HEK293T (cell line): ENCODE measurements at regions not wholly inside any gene's neighbourhood (a gene's known extent, or its start where the extent isn't known, plus 50 kb on each side); places are given as distances from the start of the nearest gene placed in this dataset.

ENCODE experiments used
- BHLHE40 ChIP-seq: fragments of 450-650 bp; IDR thresholded peaks from 2 replicates; pipeline ENCODE4 v1.6.1; 2016; ENCODE audit warnings: mild to moderate bottlenecking, moderate library complexity, borderline replicate concordance
- ELF4 ChIP-seq: fragments of 450-650 bp; IDR thresholded peaks from 2 replicates; pipeline ENCODE4 v1.6.1; 2017; ENCODE audit warnings: antibody characterized with exemption
- FOXM1 ChIP-seq: fragments of 450-650 bp; IDR thresholded peaks from 2 replicates; pipeline ENCODE4 v1.6.1; 2017; ENCODE audit warnings: mild to moderate bottlenecking, borderline replicate concordance
- NFRKB ChIP-seq: fragments of 450-650 bp; IDR thresholded peaks from 2 replicates; pipeline ENCODE4 v1.6.1; 2016; ENCODE audit warnings: mild to moderate bottlenecking, moderate library complexity
- PKNOX1 ChIP-seq: fragments of 450-650 bp; IDR thresholded peaks from 2 replicates; pipeline ENCODE4 v1.6.1; 2016
- SP1 ChIP-seq: fragments of 450-650 bp; IDR thresholded peaks from 2 replicates; pipeline ENCODE4 v1.6.1; 2017
- TARDBP ChIP-seq: fragments of 450-650 bp; IDR thresholded peaks from 2 replicates; pipeline ENCODE4 v1.6.1; 2016
- ZNF384 ChIP-seq: fragments of 450-650 bp; IDR thresholded peaks from 2 replicates; pipeline ENCODE4 v1.6.1; 2016

- TF ChIP-seq ELF4 (no peak), BHLHE40 (no peak), PKNOX1 (no peak), SP1 (no peak), FOXM1 (no peak), NFRKB (no peak), TARDBP (no peak), ZNF384 (no peak)
Measured at GRCh38 chr1:9472386-9473031, 66.8 kb upstream of the SLC25A33 start.
